WERI-Rb-1 (cell line): ENCODE measurements at regions not wholly inside any gene's neighbourhood (a gene's known extent, or its start where the extent isn't known, plus 50 kb on each side); places are given as distances from the start of the nearest gene placed in this dataset.

Experiments
- DNase-seq: peaks from one replicate; pipeline ENCODE4 v3.0.0-alpha.2; 2020
- H3K27ac ChIP-seq: fragments of 250-450 bp; sonication (Bioruptor Pico); 2 replicates; pipeline ENCODE4 v1.5.1; 2020; ENCODE audit warnings: mild to moderate bottlenecking, moderate library complexity
- H3K27me3 ChIP-seq: fragments of 250-450 bp; sonication (Bioruptor Pico); 2 replicates; pipeline ENCODE4 v1.5.1; 2021; ENCODE audit warnings: mild to moderate bottlenecking, low read depth, moderate library complexity; ENCODE audit not compliant: insufficient read depth, severe bottlenecking
- H3K36me3 ChIP-seq: fragments of 250-450 bp; sonication (Bioruptor Pico); 2 replicates; pipeline ENCODE4 v1.5.1; 2020; ENCODE audit warnings: mild to moderate bottlenecking, moderate library complexity
- H3K4me3 ChIP-seq: 2 replicates; pipeline ENCODE4 v1.5.1; 2011; ENCODE audit warnings: low read depth, mild to moderate bottlenecking, control low read depth, low read length
- H3K9me3 ChIP-seq: fragments of 250-450 bp; sonication (Bioruptor Pico); 2 replicates; pipeline ENCODE4 v1.5.1; 2021; ENCODE audit warnings: mild to moderate bottlenecking, moderate library complexity; ENCODE audit not compliant: severe bottlenecking
- TF ChIP-seq, protein P1 (sequence below): IDR thresholded peaks from 2 replicates; pipeline ENCODE4 v1.5.1; 2011; ENCODE audit warnings: low read depth, mild to moderate bottlenecking, control low read depth, inconsistent platforms, low read length

DNA sequence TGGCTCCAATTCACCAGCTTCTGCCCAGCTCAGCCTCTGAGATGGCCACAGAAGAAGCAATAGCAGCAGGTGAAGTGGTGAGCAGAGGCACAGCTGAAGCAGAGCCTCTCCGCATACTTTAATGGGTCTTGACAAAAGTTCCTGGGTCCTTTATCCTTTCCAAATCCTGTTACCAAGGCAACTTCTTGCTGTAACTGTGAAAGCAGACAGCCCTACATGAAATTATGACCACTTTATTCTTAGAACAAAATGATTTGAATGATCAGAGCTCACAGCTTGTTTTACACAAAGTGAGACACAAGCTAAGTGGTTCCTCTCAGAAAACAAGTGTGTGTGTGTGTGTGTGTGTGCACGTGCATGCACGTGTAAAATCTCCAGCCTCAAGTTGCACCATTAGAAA lies 245.6 kb downstream of the HTR7 start:
- Histone ChIP-seq H3K4me3 (no peak overlapping the region), H3K36me3 (no peaks in the 10 kb centered on the region), H3K9me3 (no peaks in the 10 kb centered on the region), H3K27ac (no peak overlapping the region), H3K27me3 (no peaks in the 10 kb centered on the region)
- TF ChIP-seq, protein P1, sequence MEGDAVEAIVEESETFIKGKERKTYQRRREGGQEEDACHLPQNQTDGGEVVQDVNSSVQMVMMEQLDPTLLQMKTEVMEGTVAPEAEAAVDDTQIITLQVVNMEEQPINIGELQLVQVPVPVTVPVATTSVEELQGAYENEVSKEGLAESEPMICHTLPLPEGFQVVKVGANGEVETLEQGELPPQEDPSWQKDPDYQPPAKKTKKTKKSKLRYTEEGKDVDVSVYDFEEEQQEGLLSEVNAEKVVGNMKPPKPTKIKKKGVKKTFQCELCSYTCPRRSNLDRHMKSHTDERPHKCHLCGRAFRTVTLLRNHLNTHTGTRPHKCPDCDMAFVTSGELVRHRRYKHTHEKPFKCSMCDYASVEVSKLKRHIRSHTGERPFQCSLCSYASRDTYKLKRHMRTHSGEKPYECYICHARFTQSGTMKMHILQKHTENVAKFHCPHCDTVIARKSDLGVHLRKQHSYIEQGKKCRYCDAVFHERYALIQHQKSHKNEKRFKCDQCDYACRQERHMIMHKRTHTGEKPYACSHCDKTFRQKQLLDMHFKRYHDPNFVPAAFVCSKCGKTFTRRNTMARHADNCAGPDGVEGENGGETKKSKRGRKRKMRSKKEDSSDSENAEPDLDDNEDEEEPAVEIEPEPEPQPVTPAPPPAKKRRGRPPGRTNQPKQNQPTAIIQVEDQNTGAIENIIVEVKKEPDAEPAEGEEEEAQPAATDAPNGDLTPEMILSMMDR, result no peak
- DNase-seq, result no peak

DNA sequence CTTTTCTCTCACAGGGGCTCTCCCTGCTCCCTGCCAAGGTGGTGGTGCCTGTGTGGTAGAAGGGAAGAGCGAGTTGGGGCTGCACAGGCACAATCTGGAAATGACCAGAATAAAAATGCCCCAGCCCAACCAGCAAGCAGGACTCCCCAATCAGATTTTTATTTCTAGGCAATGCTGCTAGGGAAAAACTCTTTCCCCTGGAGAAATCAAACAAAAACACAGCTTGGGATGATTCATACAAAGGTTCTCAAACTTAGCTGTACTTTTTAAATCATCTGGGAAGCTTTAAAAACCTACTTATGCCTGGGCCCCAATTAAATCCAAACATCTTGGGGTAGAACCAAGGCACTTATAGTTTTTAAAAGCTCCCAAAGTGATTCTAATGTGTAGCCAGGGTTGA lies 243.2 kb downstream of the HTR7 start:
- Histone ChIP-seq H3K27ac (no peak overlapping the region), H3K36me3 (no peaks in the 10 kb centered on the region), H3K27me3 (no peaks in the 10 kb centered on the region), H3K4me3 (no peak overlapping the region), H3K9me3 (no peaks in the 10 kb centered on the region)
- TF ChIP-seq, protein P1, result no peak
- DNase-seq, result no peak

DNA sequence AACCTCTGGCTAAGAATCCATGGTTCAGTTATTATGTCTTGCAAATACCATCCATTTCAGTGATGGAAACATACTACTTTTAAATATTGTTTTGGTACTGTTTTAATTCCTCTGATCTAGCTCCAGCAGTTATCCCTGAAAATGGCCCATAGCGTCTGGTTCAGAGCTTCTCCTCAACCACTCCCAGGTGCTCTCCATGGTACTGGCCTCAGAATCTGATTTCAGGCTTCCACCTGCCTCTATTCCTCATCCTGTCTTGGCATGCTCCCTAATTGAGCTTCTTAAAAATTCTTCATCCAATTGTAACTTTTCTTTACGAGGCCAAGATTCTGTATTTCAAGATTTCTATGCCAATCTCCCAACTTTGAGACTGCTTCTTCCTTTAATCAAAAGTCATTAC lies 236.3 kb downstream of the HTR7 start:
- DNase-seq, result no peak
- H3K27ac ChIP-seq, result no peak overlapping the region
- TF ChIP-seq, protein P1, result no peak
- H3K27me3 ChIP-seq, result no peaks in the 10 kb centered on the region
- no peaks in the 10 kb centered on the region for H3K36me3 ChIP-seq
- no peak overlapping the region for H3K4me3 ChIP-seq
- no peaks in the 10 kb centered on the region for H3K9me3 ChIP-seq

DNA sequence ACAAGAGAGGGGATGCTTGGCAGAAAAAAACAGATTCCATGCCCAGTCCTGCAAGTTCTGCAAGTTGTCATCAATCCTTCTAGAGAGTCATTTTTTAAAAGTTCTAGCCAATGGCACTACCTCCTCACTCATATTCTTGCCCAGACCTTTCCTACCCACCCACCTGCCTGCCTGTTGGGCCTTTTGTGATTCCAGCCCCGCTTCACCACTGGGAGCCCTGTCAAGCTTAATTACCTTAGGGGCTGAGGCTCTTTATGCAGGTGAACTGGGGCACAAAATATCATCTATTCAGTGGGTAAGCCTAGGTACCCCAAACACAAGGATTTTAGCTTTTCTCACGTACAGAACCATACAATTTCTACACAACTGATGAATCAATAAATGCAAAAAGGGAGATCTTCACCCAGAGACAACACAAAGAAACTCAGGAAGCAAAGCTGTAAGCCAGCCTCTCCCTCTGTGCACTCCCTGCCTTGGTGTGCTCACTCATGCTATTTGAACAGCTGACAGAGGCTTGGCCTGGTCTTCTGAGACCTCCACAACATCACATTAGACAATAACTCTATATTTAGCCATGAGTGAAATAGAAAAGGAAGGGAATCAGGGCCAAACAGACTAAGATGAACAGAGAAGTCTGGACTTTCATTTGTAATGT lies 222.6 kb downstream of the HTR7 start:
- no peaks in the 10 kb centered on the region for H3K36me3 ChIP-seq
- H3K9me3 ChIP-seq, result no peaks in the 10 kb centered on the region
- TF ChIP-seq, protein P1, result no peak

DNA sequence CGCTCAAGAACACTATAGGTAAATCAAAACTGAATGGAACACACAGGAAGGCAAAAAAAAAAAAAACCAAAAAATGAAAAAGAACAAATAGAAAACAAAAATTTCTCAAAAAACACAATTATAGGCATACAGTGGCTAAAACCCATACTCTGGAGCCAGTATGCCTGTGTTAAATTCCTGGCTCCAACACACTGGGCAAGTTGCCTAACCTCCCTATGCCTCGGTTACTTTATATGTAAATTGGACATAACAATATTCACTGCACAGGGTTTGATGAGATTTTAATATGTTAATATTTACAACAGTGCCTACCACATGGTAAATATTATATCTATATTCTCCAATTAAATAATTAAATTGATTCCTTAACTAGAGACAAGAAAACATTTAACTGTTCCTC lies 217.1 kb downstream of the HTR7 start:
- TF ChIP-seq, protein P1, result no peak
- no peaks in the 10 kb centered on the region for H3K27me3 ChIP-seq
- DNase-seq, result no peak
- H3K36me3 ChIP-seq, result no peaks in the 10 kb centered on the region
- H3K27ac ChIP-seq, result no peak overlapping the region
- no peaks in the 10 kb centered on the region for H3K9me3 ChIP-seq
- no peak overlapping the region for H3K4me3 ChIP-seq

More for the DNA sequence above, 222.6 kb downstream of the HTR7 start:
- H3K4me3 ChIP-seq, result no peak overlapping the region
- H3K27ac ChIP-seq, result no peak overlapping the region
- no peak for DNase-seq
- no peaks in the 10 kb centered on the region for H3K27me3 ChIP-seq

GRCh38 chr10:90641731-90642130 lies 216.1 kb downstream of the HTR7 start:
- Histone ChIP-seq H3K4me3 (no peak overlapping the region), H3K27ac (no peak overlapping the region), H3K36me3 (no peaks in the 10 kb centered on the region), H3K27me3 (no peaks in the 10 kb centered on the region), H3K9me3 (peaks cover 2% of the 10 kb centered on the region)
- no peak for DNase-seq
- TF ChIP-seq, protein P1, result no peak
